Breast epithelium (tissue), 4 donors: ENCODE measurements at regions not wholly inside any gene's neighbourhood (a gene's known extent, or its start where the extent isn't known, plus 50 kb on each side); places are given as distances from the start of the nearest gene placed in this dataset.
"Not testable (repeated sequence)": the region's sequence is repeated elsewhere in the genome, so short reads cannot be mapped to it uniquely, and the experiment has no call there.

ENCODE experiments used
- DNase-seq, 2 donors: peaks; one replicate each; pipeline ENCODE4 v3.0.0-alpha.2; 2019; ENCODE audit warnings: low spot score in 2 of 2
- H3K27ac ChIP-seq, 2 donors: fragments of 200-600 bp; sonication (generic) in 1 of 2; one replicate each; pipeline ENCODE4 v1.5.1; 2016 to 2019; ENCODE audit warnings: mild to moderate bottlenecking in 1 of 2
- H3K27me3 ChIP-seq, 2 donors: fragments of 200-600 bp; sonication (generic) in 1 of 2; one replicate each; pipeline versions ENCODE4 v1.5.1 to v1.6.0; 2017 to 2019; ENCODE audit warnings: control low read depth in 1 of 2, mild to moderate bottlenecking in 1 of 2
- H3K36me3 ChIP-seq: fragments of 200-600 bp; one replicate; pipeline ENCODE4 v1.5.1; 2019
- H3K4me1 ChIP-seq, 2 donors: fragments of 200-600 bp; sonication (generic); one replicate each; pipeline ENCODE4 v1.5.1; 2016 to 2019; ENCODE audit warnings: control low read depth in 1 of 2
- H3K4me3 ChIP-seq, 3 donors: fragments of 200-600 bp; sonication (generic); 1 replicate in 2 of 3; 2 replicates in 1 of 3; pipeline ENCODE4 v1.5.1; 2016 to 2019; ENCODE audit warnings: mild to moderate bottlenecking in 3 of 3, moderate library complexity in 2 of 3
- H3K9me3 ChIP-seq, 2 donors: fragments of 200-600 bp; sonication (generic) in 1 of 2; one replicate each; pipeline ENCODE4 v1.5.1; 2016 to 2019; ENCODE audit warnings: control low read depth in 1 of 2
- CTCF ChIP-seq, 3 donors: fragments of 450-650 bp; IDR thresholded peaks; one replicate each; pipeline ENCODE4 v1.5.1; 2016 to 2017; ENCODE audit warnings: antibody characterized with exemption in 3 of 3, mild to moderate bottlenecking in 3 of 3, moderate library complexity in 3 of 3
- POLR2A ChIP-seq: fragments of 450-650 bp; IDR thresholded peaks from one replicate; pipeline ENCODE4 v1.6.1; 2016; ENCODE audit warnings: antibody characterized with exemption, mild to moderate bottlenecking, moderate library complexity
- POLR2AphosphoS5 ChIP-seq, 3 donors: sonication (generic); formaldehyde crosslinking; IDR thresholded peaks; one replicate each; pipeline ENCODE4 v1.6.1; 2017; ENCODE audit warnings: antibody characterized with exemption in 3 of 3
- intact Hi-C: fragments of 100-400 bp; cut with DNase I; formaldehyde crosslinking; loops from one replicate; pipeline ENCODE4 v1.15.1; 2023; ENCODE audit warnings: low total_unique reads

- no peak for DNase-seq
- Histone ChIP-seq H3K4me1 (no peaks in the 10 kb centered on the region), H3K36me3 (no peaks in the 10 kb centered on the region), H3K27me3 (no peaks in the 10 kb centered on the region), H3K9me3 (no peaks in the 10 kb centered on the region), H3K27ac (no peak overlapping the region), H3K4me3 (no peak overlapping the region)
- intact Hi-C loops = no loop called here
- TF ChIP-seq POLR2A (no peak), POLR2AphosphoS5 (IDR thresholded peaks at IDR 0.05) (no peak), CTCF (IDR thresholded peaks at IDR 0.05) (no peak)
These were observed 114.1 kb downstream of the FSCB start for GRCh38 chr14:44392984-44393383.

GRCh38 chr14:44388306-44388705, 118.8 kb downstream of the FSCB start:
- H3K36me3 ChIP-seq = no peaks in the 10 kb centered on the region
- intact Hi-C loops = no loop called here
- peaks cover 0 to 5% of the 10 kb centered on the region in 2 donors for H3K9me3 ChIP-seq
- H3K4me1 ChIP-seq = no peaks in the 10 kb centered on the region
- H3K27me3 ChIP-seq = no peaks in the 10 kb centered on the region
- H3K4me3 ChIP-seq = no peak overlapping the region
- H3K27ac ChIP-seq = no peak overlapping the region
- TF ChIP-seq POLR2AphosphoS5 (IDR thresholded peaks at IDR 0.05) (no peak), CTCF (IDR thresholded peaks at IDR 0.05) (no peak), POLR2A (no peak)
- DNase-seq = no peak

- H3K9me3 ChIP-seq = peaks cover 0 to 5% of the 10 kb centered on the region in 2 donors
- H3K4me1 ChIP-seq = no peaks in the 10 kb centered on the region
- no peaks in the 10 kb centered on the region for H3K27me3 ChIP-seq
- DNase-seq = no peak
- no peak for TF ChIP-seq POLR2A
- TF ChIP-seq CTCF (IDR thresholded peaks at IDR 0.05) = no peak
- no peak for TF ChIP-seq POLR2AphosphoS5 (IDR thresholded peaks at IDR 0.05)
- intact Hi-C loops = no loop called here
- H3K36me3 ChIP-seq = no peaks in the 10 kb centered on the region
- no peak overlapping the region for H3K4me3 ChIP-seq
- H3K27ac ChIP-seq = no peak overlapping the region
These were observed 121.2 kb downstream of the FSCB start for GRCh38 chr14:44385906-44386305.

- DNase-seq, H3K36me3 ChIP-seq, H3K4me1 ChIP-seq, H3K27ac ChIP-seq, intact Hi-C loops, H3K4me3 ChIP-seq, H3K9me3 ChIP-seq, H3K27me3 ChIP-seq: not testable (repeated sequence)
These were observed 121.8 kb downstream of the FSCB start for GRCh38 chr14:44385296-44385695.

- H3K9me3 ChIP-seq, H3K27ac ChIP-seq, H3K4me3 ChIP-seq, H3K4me1 ChIP-seq, DNase-seq, intact Hi-C loops, H3K36me3 ChIP-seq, H3K27me3 ChIP-seq: not testable (repeated sequence)
These were observed 122.3 kb downstream of the FSCB start for GRCh38 chr14:44384601-44385293.

GRCh38 chr14:44384093-44384492, 123.0 kb downstream of the FSCB start:
- Histone ChIP-seq H3K27me3 (no peaks in the 10 kb centered on the region), H3K9me3 (peaks cover 0 to 5% of the 10 kb centered on the region in 2 donors), H3K4me1 (no peaks in the 10 kb centered on the region), H3K4me3 (no peak overlapping the region), H3K36me3 (no peaks in the 10 kb centered on the region), H3K27ac (no peak overlapping the region)
- TF ChIP-seq POLR2A (no peak), CTCF (IDR thresholded peaks at IDR 0.05) (no peak), POLR2AphosphoS5 (IDR thresholded peaks at IDR 0.05) (no peak)
- DNase-seq = no peak
- intact Hi-C loops = no loop called here
